HG03342 (cell line): ENCODE measurements at regions not wholly inside any gene's neighbourhood (a gene's known extent, or its start where the extent isn't known, plus 50 kb on each side); places are given as distances from the start of the nearest gene placed in this dataset.
A peak's percentile ranks its signal among the peaks of the same experiment; 100 is the strongest.
"Not testable (repeated sequence)": the region's sequence is repeated elsewhere in the genome, so short reads cannot be mapped to it uniquely, and the experiment has no call there.

Experiments used
- ATAC-seq: cut with Tn5 transposase; IDR thresholded peaks from one replicate; pipeline ENCODE4 v1.9.1; 2021; ENCODE audit warnings: mild to moderate bottlenecking, moderate library complexity; ENCODE audit not compliant: unreplicated experiment

GRCh38 chr11:81804858-81805257 lies 928.8 kb downstream of the FAM181B start:
- no peak for ATAC-seq

GRCh38 chr11:81802591-81802990 lies 931.1 kb downstream of the FAM181B start:
- no peak for ATAC-seq

- no peak for ATAC-seq
These were observed 941.2 kb downstream of the FAM181B start for GRCh38 chr11:81792416-81792815.

- peak; percentile 48 for ATAC-seq
These were observed 946.0 kb downstream of the FAM181B start for GRCh38 chr11:81787584-81788049.

- no peak for ATAC-seq
These were observed 961.5 kb downstream of the FAM181B start for GRCh38 chr11:81772166-81772565.

- ATAC-seq, result not testable (repeated sequence)
These were observed 963.8 kb downstream of the FAM181B start for GRCh38 chr11:81769906-81770305.

GRCh38 chr11:81756864-81757595 lies 976.6 kb downstream of the FAM181B start:
- no peak for ATAC-seq

- ATAC-seq, result no peak
These were observed 984.4 kb downstream of the FAM181B start for GRCh38 chr11:81749245-81749644.

- ATAC-seq, result no peak
These were observed 989.1 kb downstream of the FAM181B start for GRCh38 chr11:81744336-81745116.

- ATAC-seq, result no peak
These were observed 1008.0 kb downstream of the FAM181B start for GRCh38 chr11:81725701-81726100.

GRCh38 chr11:81717695-81718094 lies 1016.0 kb downstream of the FAM181B start:
- ATAC-seq, result no peak

- ATAC-seq, result no peak
These were observed 1025.8 kb downstream of the FAM181B start for GRCh38 chr11:81707881-81708280.

GRCh38 chr11:81705283-81705682 lies 1028.4 kb downstream of the FAM181B start:
- no peak for ATAC-seq

- no peak for ATAC-seq
These were observed 1033.6 kb downstream of the FAM181B start for GRCh38 chr11:81700076-81700475.

- ATAC-seq, result no peak
These were observed 1046.6 kb downstream of the FAM181B start for GRCh38 chr11:81687057-81687456.

- ATAC-seq, result no peak
These were observed 1059.5 kb downstream of the FAM181B start for GRCh38 chr11:81674211-81674610.

GRCh38 chr11:81673001-81673400 lies 1060.7 kb downstream of the FAM181B start:
- no peak for ATAC-seq

GRCh38 chr11:81669935-81670543 lies 1063.6 kb downstream of the FAM181B start:
- ATAC-seq, result no peak

- no peak for ATAC-seq
These were observed 1074.9 kb downstream of the FAM181B start for GRCh38 chr11:81658722-81659121.

GRCh38 chr11:81655351-81655750 lies 1078.3 kb downstream of the FAM181B start:
- ATAC-seq, result no peak

GRCh38 chr11:81647374-81647773 lies 1086.3 kb downstream of the FAM181B start:
- no peak for ATAC-seq
